ENCODE measurements at regions not wholly inside any gene's neighbourhood (a gene's known extent, or its start where the extent isn't known, plus 50 kb on each side); places are given as distances from the start of the nearest gene placed in this dataset.

GRCh38 chr17:79248843-79249493 lies 174.3 kb downstream of the ENGASE start:
- no peak overlapping the region for H3K4me3 ChIP-seq (ENCODE audit: low read depth, low read length)
- DNase-seq (ENCODE audit: low read depth): no peak
- no peak for TF ChIP-seq CTCF (conservative IDR thresholded peaks at IDR 0.05; ENCODE audit: low read depth, low read length)

- H3K4me3 ChIP-seq (ENCODE audit: low read depth, low read length): no peak overlapping the region
- DNase-seq (ENCODE audit: low read depth): no peak
- no peak for TF ChIP-seq CTCF (conservative IDR thresholded peaks at IDR 0.05; ENCODE audit: low read depth, low read length)
These were observed 171.9 kb downstream of the ENGASE start for GRCh38 chr17:79246225-79247190.

GRCh38 chr17:79244665-79245064 lies 170.0 kb downstream of the ENGASE start:
- H3K4me3 ChIP-seq (ENCODE audit: low read depth, low read length): no peak overlapping the region
- no peak for TF ChIP-seq CTCF (conservative IDR thresholded peaks at IDR 0.05; ENCODE audit: low read depth, low read length)

GRCh38 chr17:79243996-79244395 lies 169.4 kb downstream of the ENGASE start:
- no peak for DNase-seq (ENCODE audit: low read depth)
- no peak for TF ChIP-seq CTCF (conservative IDR thresholded peaks at IDR 0.05; ENCODE audit: low read depth, low read length)

More at GRCh38 chr17:79244665-79245064, 170.0 kb downstream of the ENGASE start:
- no peak for DNase-seq (ENCODE audit: low read depth)

GRCh38 chr17:79243603-79243990 lies 169.0 kb downstream of the ENGASE start:
- H3K4me3 ChIP-seq (ENCODE audit: low read depth, low read length): no peak overlapping the region
- TF ChIP-seq CTCF (conservative IDR thresholded peaks at IDR 0.05; ENCODE audit: low read depth, low read length): no peak
- DNase-seq (ENCODE audit: low read depth): no peak

More at GRCh38 chr17:79243996-79244395, 169.4 kb downstream of the ENGASE start:
- no peak overlapping the region for H3K4me3 ChIP-seq (ENCODE audit: low read depth, low read length)

- TF ChIP-seq CTCF (conservative IDR thresholded peaks at IDR 0.05; ENCODE audit: low read depth, low read length): no peak
- DNase-seq (ENCODE audit: low read depth): no peak
- H3K4me3 ChIP-seq (ENCODE audit: low read depth, low read length): no peak overlapping the region
These were observed 168.4 kb downstream of the ENGASE start for GRCh38 chr17:79242873-79243602.

Measured in epithelial cell of proximal tubule (primary cell).